CD4-positive, CD25-positive, alpha-beta regulatory T cell (primary cell): ENCODE measurements at regions not wholly inside any gene's neighbourhood (a gene's known extent, or its start where the extent isn't known, plus 50 kb on each side); places are given as distances from the start of the nearest gene placed in this dataset.

Experiments
- ATAC-seq, 2 donors: fragments of 150-1000 bp; cut with Tn5 transposase; one replicate each; pipeline ENCODE4 v1.10.0; 2021; ENCODE audit warnings: low read depth in 2 of 2, moderate number of reproducible peaks in 2 of 2, moderate library complexity in 1 of 2
- DNase-seq, 3 donors: peaks; one replicate each; pipeline versions ENCODE4 v3.0.0 to v3.0.0-alpha.2; 2012 to 2022; ENCODE audit warnings: mixed read lengths in 1 of 3
- H3K27ac ChIP-seq: one replicate; pipeline ENCODE4 v1.7.0; 2013; ENCODE audit warnings: mild to moderate bottlenecking, low read length; ENCODE audit not compliant: insufficient read depth, poor library complexity, severe bottlenecking
- H3K27me3 ChIP-seq: one replicate; pipeline ENCODE4 v1.7.0; 2013; ENCODE audit warnings: low read length; ENCODE audit not compliant: control insufficient read depth, insufficient read depth
- H3K36me3 ChIP-seq: one replicate; pipeline ENCODE4 v1.7.0; 2013; ENCODE audit warnings: mild to moderate bottlenecking, low read length, moderate library complexity; ENCODE audit not compliant: control insufficient read depth, insufficient read depth
- H3K4me1 ChIP-seq: 2 replicates; pipeline ENCODE4 v1.7.0; 2013; ENCODE audit warnings: mild to moderate bottlenecking, low read length; ENCODE audit not compliant: insufficient read depth, control insufficient read depth, poor library complexity, severe bottlenecking
- H3K4me3 ChIP-seq: one replicate; pipeline ENCODE4 v1.7.0; 2013; ENCODE audit warnings: low read depth, mild to moderate bottlenecking, low read length, moderate library complexity
- H3K9me3 ChIP-seq, 2 experiments: 1 replicate in 1 of 2; 2 replicates in 1 of 2; pipeline ENCODE4 v1.7.0; 2013; ENCODE audit warnings: low read length in 2 of 2, mild to moderate bottlenecking in 1 of 2, moderate library complexity in 1 of 2; ENCODE audit not compliant: control insufficient read depth in 2 of 2
- H3K27ac Mint-ChIP-seq, 3 donors: one replicate each; pipeline ENCODE4 v1.8.0; 2020 to 2022; ENCODE audit warnings: mild to moderate bottlenecking in 3 of 3, mixed read lengths in 3 of 3, moderate library complexity in 2 of 3
- H3K27me3 Mint-ChIP-seq: one replicate; pipeline ENCODE4 v1.8.0; 2022; ENCODE audit warnings: mild to moderate bottlenecking, mixed read lengths
- H3K36me3 Mint-ChIP-seq: one replicate; pipeline ENCODE4 v1.8.0; 2020; ENCODE audit warnings: mixed read lengths
- H3K4me1 Mint-ChIP-seq, 4 donors: one replicate each; pipeline ENCODE4 v1.8.0; 2020 to 2022; ENCODE audit warnings: mixed read lengths in 4 of 4, mild to moderate bottlenecking in 1 of 4
- H3K4me3 Mint-ChIP-seq, 4 donors: one replicate each; pipeline ENCODE4 v1.8.0; 2020 to 2022; ENCODE audit warnings: mild to moderate bottlenecking in 4 of 4, mixed read lengths in 4 of 4, moderate library complexity in 3 of 4
- H3K9me3 Mint-ChIP-seq, 7 donors: one replicate each; pipeline ENCODE4 v1.8.0; 2020 to 2022; ENCODE audit warnings: mixed read lengths in 7 of 7, mild to moderate bottlenecking in 3 of 7, moderate library complexity in 2 of 7

- Mint-ChIP-seq H3K9me3 (peaks cover 0 to 1% (median 0%) of the 10 kb centered on the region in 7 donors), H3K4me3 (no peak overlapping the region), H3K4me1 (no peaks in the 10 kb centered on the region), H3K27me3 (no peaks in the 10 kb centered on the region), H3K36me3 (no peaks in the 10 kb centered on the region), H3K27ac (no peak overlapping the region)
- no peaks in the 10 kb centered on the region for H3K27me3 ChIP-seq
- ATAC-seq (no peak), DNase-seq (no peak)
- no peaks in the 10 kb centered on the region for H3K36me3 ChIP-seq
- no peaks in the 10 kb centered on the region for H3K4me1 ChIP-seq
- H3K27ac ChIP-seq = no peak overlapping the region
- H3K4me3 ChIP-seq = no peak overlapping the region
- no peaks in the 10 kb centered on the region for H3K9me3 ChIP-seq
Observed at GRCh38 chr11:116698080-116698479, 74.7 kb downstream of the BUD13 start.

- DNase-seq (no peak), ATAC-seq (no peak)
- Mint-ChIP-seq H3K27ac (no peak overlapping the region), H3K4me3 (no peak overlapping the region), H3K4me1 (no peaks in the 10 kb centered on the region), H3K9me3 (peaks cover 0 to 1% (median 0%) of the 10 kb centered on the region in 7 donors), H3K27me3 (no peaks in the 10 kb centered on the region), H3K36me3 (no peaks in the 10 kb centered on the region)
- H3K27ac ChIP-seq = no peak overlapping the region
- no peak overlapping the region for H3K4me3 ChIP-seq
- no peaks in the 10 kb centered on the region for H3K9me3 ChIP-seq
- no peaks in the 10 kb centered on the region for H3K27me3 ChIP-seq
- no peaks in the 10 kb centered on the region for H3K36me3 ChIP-seq
- H3K4me1 ChIP-seq = no peaks in the 10 kb centered on the region
Observed at GRCh38 chr11:116697639-116698038, 75.1 kb downstream of the BUD13 start.

DNA sequence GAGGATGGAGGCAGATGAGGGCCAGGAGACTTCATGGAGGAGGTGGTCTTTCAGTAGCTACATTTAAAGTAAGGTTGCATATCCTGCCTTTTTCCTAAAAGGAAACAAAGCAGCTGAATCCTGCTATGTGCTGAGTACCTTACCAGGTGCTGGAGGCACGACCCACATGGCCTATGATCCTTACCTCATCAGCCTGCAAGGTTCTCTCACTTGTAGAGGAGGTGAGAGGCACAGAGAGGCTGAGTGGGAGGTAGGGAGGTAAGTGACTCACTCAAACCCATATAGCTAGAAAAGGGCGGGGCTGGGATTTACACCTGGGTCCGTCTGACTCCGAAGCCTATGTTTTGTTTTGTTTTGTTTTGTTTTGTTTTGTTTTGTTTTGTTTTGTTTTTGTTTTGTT, 75.8 kb downstream of the BUD13 start:
- ATAC-seq (no peak), DNase-seq (no peak)
- Histone ChIP-seq H3K4me3 (no peak overlapping the region), H3K4me1 (no peaks in the 10 kb centered on the region), H3K27ac (no peak overlapping the region), H3K36me3 (no peaks in the 10 kb centered on the region), H3K9me3 (no peaks in the 10 kb centered on the region), H3K27me3 (no peaks in the 10 kb centered on the region)
- peaks cover 0 to 1% (median 0%) of the 10 kb centered on the region in 7 donors for H3K9me3 Mint-ChIP-seq
- no peak overlapping the region for H3K4me3 Mint-ChIP-seq
- H3K27me3 Mint-ChIP-seq = no peaks in the 10 kb centered on the region
- no peak overlapping the region for H3K27ac Mint-ChIP-seq
- no peaks in the 10 kb centered on the region for H3K4me1 Mint-ChIP-seq
- H3K36me3 Mint-ChIP-seq = no peaks in the 10 kb centered on the region

DNA sequence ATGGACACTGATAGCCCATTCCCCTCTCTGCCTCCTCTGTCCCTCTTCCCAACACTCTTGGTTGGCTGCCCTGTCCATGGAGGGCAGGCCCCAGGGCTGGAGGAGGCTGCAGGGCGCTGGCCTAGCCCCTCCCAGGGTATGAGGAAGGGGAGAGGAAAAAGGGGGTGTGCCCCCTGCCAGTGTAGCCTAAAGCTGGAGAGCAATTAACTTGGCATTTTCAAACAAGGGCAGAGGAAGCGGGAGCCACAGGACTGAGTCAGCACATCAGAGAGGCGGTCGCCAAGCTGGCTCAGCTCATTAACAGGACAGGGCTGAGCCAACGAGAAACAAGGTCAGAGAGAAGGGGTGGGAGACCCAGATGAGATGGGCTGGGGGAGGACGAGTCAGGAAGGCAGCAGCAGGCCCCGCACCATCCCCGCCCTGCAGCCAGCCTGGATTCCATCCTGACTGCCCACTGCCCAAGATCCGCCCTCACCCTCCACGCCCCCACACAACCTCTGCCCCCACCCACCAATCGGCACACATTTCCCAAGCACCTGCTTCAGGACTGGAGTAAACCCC, 76.3 kb downstream of the BUD13 start:
- no peak overlapping the region for H3K4me3 Mint-ChIP-seq
- no peaks in the 10 kb centered on the region for H3K4me1 ChIP-seq
- no peak overlapping the region for H3K27ac ChIP-seq
- no peak for ATAC-seq
- no peak overlapping the region for H3K27ac Mint-ChIP-seq
- H3K4me1 Mint-ChIP-seq = peaks cover 0 to 3% (median 0%) of the 10 kb centered on the region in 4 donors
- no peak overlapping the region for H3K4me3 ChIP-seq
- H3K36me3 Mint-ChIP-seq = no peaks in the 10 kb centered on the region
- H3K27me3 Mint-ChIP-seq = no peaks in the 10 kb centered on the region
- H3K36me3 ChIP-seq = no peaks in the 10 kb centered on the region
- no peaks in the 10 kb centered on the region for H3K9me3 ChIP-seq
- H3K9me3 Mint-ChIP-seq = peaks cover 0 to 1% (median 0%) of the 10 kb centered on the region in 7 donors
- DNase-seq = no peak
- no peaks in the 10 kb centered on the region for H3K27me3 ChIP-seq

DNA sequence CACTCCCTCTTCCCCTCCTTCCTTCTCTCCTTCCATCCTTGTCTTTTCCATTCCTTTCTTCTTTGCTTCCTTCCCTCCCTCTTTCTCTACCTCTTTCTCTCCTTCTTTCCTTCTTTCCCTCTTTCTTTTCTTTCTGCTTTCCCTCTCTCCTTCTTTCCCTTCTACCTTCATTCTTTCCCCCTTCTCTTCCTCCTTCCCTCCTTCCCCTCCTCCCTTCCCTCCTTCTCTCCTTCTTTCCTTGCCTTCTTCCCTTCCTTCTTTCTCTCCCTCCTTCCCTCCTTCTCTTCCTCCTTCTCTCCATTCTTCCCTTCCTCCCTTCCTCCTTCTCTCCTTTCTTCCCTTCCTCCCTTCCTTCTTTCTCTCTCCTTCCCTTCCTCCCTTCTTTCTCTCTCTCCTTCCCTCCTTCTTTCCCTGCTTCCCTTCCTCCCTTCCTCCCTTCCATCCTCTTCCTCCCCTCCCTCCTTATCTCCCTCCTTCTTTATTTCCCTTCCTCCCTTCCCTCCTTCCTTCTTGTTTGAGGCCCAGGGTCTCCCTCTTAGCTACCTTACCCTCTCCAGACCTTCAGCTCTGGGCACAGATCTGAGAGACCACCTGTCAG, 77.0 kb downstream of the BUD13 start:
- Histone ChIP-seq H3K27me3 (no peaks in the 10 kb centered on the region), H3K36me3 (no peaks in the 10 kb centered on the region), H3K27ac (no peak overlapping the region), H3K4me3 (no peak overlapping the region), H3K9me3 (no peaks in the 10 kb centered on the region), H3K4me1 (no peaks in the 10 kb centered on the region)
- H3K4me1 Mint-ChIP-seq = peaks cover 0 to 3% (median 0%) of the 10 kb centered on the region in 4 donors
- ATAC-seq (no peak), DNase-seq (no peak)
- H3K4me3 Mint-ChIP-seq = no peak overlapping the region
- H3K27me3 Mint-ChIP-seq = no peaks in the 10 kb centered on the region
- H3K36me3 Mint-ChIP-seq = no peaks in the 10 kb centered on the region
- peaks cover 0 to 1% (median 0%) of the 10 kb centered on the region in 7 donors for H3K9me3 Mint-ChIP-seq
- no peak overlapping the region for H3K27ac Mint-ChIP-seq

- Mint-ChIP-seq H3K27ac (no peak overlapping the region), H3K27me3 (no peaks in the 10 kb centered on the region), H3K4me1 (peaks cover 0 to 3% (median 0%) of the 10 kb centered on the region in 4 donors), H3K4me3 (no peak overlapping the region), H3K9me3 (peaks cover 0 to 1% (median 0%) of the 10 kb centered on the region in 7 donors), H3K36me3 (no peaks in the 10 kb centered on the region)
- H3K27ac ChIP-seq = no peak overlapping the region
- H3K4me1 ChIP-seq = no peaks in the 10 kb centered on the region
- ATAC-seq = no peak
- H3K9me3 ChIP-seq = no peaks in the 10 kb centered on the region
- no peaks in the 10 kb centered on the region for H3K36me3 ChIP-seq
- no peak for DNase-seq
- no peak overlapping the region for H3K4me3 ChIP-seq
- H3K27me3 ChIP-seq = no peaks in the 10 kb centered on the region
Observed at GRCh38 chr11:116694815-116695590, 77.8 kb downstream of the BUD13 start.

- no peaks in the 10 kb centered on the region for H3K36me3 ChIP-seq
- H3K4me3 Mint-ChIP-seq = no peak overlapping the region
- H3K4me3 ChIP-seq = no peak overlapping the region
- DNase-seq (no peak), ATAC-seq (no peak)
- H3K27me3 Mint-ChIP-seq = no peaks in the 10 kb centered on the region
- peaks cover 0 to 3% (median 0%) of the 10 kb centered on the region in 4 donors for H3K4me1 Mint-ChIP-seq
- H3K27ac ChIP-seq = no peak overlapping the region
- H3K4me1 ChIP-seq = no peaks in the 10 kb centered on the region
- no peak overlapping the region for H3K27ac Mint-ChIP-seq
- H3K36me3 Mint-ChIP-seq = no peaks in the 10 kb centered on the region
- no peaks in the 10 kb centered on the region for H3K9me3 ChIP-seq
- H3K9me3 Mint-ChIP-seq = peaks cover 0 to 1% (median 0%) of the 10 kb centered on the region in 7 donors
- H3K27me3 ChIP-seq = no peaks in the 10 kb centered on the region
Observed at GRCh38 chr11:116694349-116694725, 78.5 kb downstream of the BUD13 start.
